HG02973 (cell line): ENCODE measurements at regions not wholly inside any gene's neighbourhood (a gene's known extent, or its start where the extent isn't known, plus 50 kb on each side); places are given as distances from the start of the nearest gene placed in this dataset.

Source experiments
- ATAC-seq: cut with Tn5 transposase; IDR thresholded peaks from one replicate; pipeline ENCODE4 v1.9.1; 2021; ENCODE audit warnings: moderate library complexity; ENCODE audit not compliant: unreplicated experiment

GRCh38 chr18:73805991-73806390 lies 341.6 kb downstream of the FBXO15 start:
- no peak for ATAC-seq

DNA sequence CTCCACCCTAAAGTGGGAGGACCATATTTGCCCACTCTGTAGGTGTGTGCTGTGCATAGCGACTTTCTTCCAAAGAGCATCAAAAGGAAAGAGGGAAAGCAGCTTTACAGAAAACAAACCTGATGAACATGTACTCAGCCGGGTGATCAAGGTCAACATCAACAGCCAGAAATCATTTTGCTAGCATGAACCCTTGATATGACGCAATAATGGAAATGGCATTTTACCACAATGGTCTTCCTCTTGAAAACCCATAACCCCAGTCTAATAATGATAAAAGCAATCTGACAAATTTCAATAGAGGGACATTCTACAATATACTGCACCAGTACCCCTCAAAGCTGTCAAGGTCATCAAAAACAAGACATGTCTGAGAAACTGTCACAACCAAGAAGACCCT lies 350.2 kb downstream of the FBXO15 start:
- ATAC-seq, result no peak

GRCh38 chr18:73793386-73793785 lies 354.2 kb downstream of the FBXO15 start:
- ATAC-seq, result no peak

GRCh38 chr18:73791081-73791480 lies 356.6 kb downstream of the FBXO15 start:
- ATAC-seq, result no peak

DNA sequence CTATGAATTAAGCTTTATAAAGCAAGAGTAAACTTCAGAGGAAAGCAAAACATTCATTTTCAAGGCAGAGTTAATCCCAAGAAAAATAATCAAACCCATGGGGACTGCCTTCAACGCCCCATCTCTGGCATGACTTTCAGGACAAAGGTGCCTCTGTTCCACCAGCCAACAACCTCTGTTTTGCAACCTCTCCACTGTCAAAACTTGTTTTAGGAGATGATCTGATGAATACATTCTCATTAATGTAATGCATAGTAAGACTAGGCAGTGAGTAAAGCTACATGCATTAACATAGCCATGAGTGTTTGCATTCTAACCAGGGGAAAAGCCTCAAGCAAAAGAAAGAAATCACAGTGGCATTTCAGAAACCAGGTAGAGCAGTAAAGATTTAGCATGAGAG lies 357.0 kb downstream of the FBXO15 start:
- no peak for ATAC-seq

GRCh38 chr18:73787316-73787715 lies 360.3 kb downstream of the FBXO15 start:
- ATAC-seq, result no peak

GRCh38 chr18:73785300-73785699 lies 362.3 kb downstream of the FBXO15 start:
- no peak for ATAC-seq

DNA sequence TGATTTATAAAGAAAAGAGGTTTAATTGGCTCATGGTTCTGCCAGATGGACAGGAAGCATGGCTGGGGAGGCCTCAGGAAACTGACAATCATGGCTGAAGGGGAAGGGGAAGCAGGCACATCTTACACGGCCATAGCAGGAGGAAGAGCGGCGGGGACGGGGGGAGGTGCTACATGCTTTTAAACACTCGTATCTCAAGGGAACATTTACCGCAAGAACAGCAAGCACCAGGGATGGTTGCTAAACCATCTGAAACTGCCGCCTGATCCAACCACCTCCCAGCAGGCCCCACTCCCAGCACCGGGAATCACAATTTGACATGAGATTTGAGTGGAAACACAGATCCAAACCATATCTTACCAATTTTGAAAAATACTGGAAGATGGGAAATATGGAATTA lies 362.8 kb downstream of the FBXO15 start:
- no peak for ATAC-seq

GRCh38 chr18:73782405-73782804 lies 365.2 kb downstream of the FBXO15 start:
- no peak for ATAC-seq

GRCh38 chr18:73780218-73780617 lies 367.4 kb downstream of the FBXO15 start:
- no peak for ATAC-seq

- no peak for ATAC-seq
Observed at GRCh38 chr18:73778032-73778359, 369.6 kb downstream of the FBXO15 start.

- no peak for ATAC-seq
Observed at GRCh38 chr18:73777356-73778031, 370.1 kb downstream of the FBXO15 start.

GRCh38 chr18:73774811-73775509 lies 372.7 kb downstream of the FBXO15 start:
- no peak for ATAC-seq

DNA sequence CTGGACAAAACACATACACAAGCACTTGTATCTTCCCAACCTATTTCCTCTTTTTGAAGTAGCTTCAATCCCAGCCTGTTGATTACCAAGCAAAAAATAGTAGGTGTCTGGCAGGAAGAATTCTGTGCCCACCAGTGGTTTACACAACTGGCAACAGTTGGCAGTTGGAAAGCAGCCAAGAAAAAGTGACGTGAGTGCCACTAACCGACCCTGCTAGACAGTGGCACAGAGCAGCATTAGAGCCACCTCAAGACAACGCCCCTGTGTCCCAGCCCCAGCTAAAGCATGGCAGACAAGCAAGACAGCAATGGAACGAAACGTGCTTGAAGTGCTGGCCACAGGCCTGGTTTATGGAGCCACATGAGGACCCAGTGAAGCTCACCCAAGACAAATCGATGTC lies 379.6 kb downstream of the FBXO15 start:
- no peak for ATAC-seq

DNA sequence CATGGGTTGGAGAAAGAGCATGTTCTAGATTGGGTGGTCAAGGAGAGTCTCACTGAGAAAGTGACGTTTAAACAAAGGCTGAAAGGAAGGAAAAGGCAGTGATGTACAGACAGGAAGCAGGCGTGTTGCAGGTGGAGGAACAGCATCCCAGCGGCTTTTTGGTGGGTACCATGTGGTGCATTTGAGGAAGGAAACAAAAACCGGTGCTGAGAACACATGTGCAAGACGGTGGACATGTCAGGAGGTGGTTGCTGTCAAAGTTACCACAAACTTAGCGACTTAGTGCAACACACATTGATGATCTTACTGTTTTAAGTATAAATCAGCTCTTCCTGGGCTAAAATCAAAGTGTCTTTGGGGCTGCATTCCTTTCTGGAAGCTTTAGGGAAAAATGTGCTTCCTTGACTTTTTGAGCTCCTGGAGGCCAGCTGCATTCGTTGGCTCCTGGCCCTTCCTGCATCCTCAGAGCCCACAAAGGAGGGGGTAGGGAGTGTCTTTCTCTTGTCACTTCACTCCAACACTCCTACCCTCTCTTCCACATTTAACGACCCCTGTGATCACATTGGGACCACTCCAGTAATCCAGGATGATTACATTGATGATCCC lies 380.6 kb downstream of the FBXO15 start:
- no peak for ATAC-seq

DNA sequence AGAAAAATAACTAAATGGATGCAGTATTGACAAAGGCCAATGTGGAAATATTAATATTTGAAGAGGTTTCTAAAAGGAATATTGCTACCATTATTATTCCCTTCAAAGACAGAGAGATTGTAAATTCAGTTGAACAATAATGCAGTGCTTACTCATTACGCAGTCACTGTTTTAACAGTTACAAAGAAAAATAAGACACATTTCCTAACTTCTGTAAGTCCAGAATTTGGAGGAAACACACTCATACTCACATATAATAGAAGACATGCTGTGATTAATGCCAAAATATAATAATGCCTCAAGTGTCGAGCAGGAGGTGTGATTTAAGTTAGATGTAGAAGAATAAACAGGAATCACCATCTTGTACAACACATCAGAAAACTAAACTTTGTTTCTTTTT lies 389.2 kb downstream of the FBXO15 start:
- no peak for ATAC-seq

GRCh38 chr18:73756256-73757091 lies 391.2 kb downstream of the FBXO15 start:
- ATAC-seq, result no peak

DNA sequence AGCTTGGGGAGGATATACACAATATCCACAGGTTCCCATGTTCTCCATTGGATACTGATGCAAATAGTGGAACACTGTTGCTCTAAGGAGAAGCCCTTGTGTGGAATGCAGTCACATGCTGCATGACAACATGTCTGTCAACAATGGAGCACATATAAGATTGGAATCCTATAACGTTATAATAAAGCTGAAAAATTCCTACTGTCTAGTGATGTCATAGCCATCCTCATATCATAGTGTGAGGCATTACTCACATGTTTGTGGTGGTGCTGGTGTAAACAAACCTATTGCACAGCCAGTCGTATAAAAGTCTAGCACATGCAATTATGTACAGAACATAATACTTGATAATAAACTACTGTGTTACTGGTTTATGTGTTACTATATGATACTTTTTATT lies 394.7 kb downstream of the FBXO15 start:
- no peak for ATAC-seq

- ATAC-seq, result no peak
Observed at GRCh38 chr18:73752546-73752945, 395.1 kb downstream of the FBXO15 start.

DNA sequence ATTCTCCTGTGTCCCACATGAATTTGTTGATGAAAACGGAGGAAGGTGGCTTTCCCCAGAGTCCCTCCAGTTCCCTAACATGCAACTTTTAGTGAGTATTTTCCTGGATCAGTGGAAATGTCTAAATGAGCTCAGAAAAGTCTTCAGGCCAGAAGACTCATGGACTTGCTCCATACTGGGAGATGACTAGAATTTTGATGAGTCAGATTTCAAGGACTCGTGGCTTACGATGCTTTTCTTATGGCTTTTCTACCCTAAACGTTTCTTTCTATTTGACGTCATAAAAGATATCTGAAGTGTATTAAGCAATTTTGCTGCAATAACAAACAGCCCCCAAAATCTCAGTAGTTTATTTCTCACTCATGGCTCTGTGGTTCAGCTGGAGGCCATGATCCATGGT lies 397.6 kb downstream of the FBXO15 start:
- no peak for ATAC-seq

GRCh38 chr18:73749304-73749703 lies 398.3 kb downstream of the FBXO15 start:
- ATAC-seq, result no peak

- no peak for ATAC-seq
Observed at GRCh38 chr18:73748731-73749130, 398.9 kb downstream of the FBXO15 start.
